ENCODE measurements at regions not wholly inside any gene's neighbourhood (a gene's known extent, or its start where the extent isn't known, plus 50 kb on each side); places are given as distances from the start of the nearest gene placed in this dataset.

DNA sequence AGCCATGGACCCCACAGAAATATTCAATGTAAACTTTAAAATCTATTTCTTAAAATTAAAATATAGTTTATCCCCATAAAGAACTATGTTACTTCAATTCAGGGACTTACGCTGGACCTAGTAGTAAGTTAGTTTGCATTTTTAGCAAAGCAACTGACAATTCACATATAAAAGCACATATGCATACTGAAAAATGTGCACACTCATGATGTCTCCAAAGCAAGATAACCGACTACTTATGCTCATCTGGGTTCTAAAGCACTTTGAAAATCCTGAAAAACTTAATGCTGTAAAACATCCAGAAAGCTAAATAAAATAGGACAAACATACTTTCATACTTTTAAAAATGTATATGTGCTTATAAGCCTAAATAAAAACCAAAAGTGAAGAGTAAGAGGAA lies 264.4 kb upstream of the GAS1 start:
- no peak for DNase-seq

- DNase-seq, result no peak
Observed at GRCh38 chr9:87212605-87213021, 265.3 kb upstream of the GAS1 start.

DNA sequence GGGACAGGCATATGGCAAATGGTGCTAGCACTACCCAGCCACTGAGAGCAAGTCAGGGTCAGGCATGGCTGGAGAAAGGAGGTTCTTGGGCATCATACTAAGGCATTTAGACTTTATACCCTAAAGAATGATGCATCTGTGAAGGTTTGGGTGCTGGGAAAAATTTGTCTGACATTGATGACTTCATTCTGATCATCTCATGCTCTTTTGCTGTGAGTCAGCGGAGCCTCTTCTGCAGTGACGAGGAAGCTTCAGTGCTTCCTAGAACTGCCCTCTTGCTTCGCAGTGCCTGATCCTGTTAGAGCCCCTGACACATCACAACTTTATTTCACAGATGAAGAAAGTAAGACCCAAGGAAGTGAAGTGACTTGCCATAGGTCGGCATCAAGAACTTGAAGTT lies 266.6 kb upstream of the GAS1 start:
- no peak for DNase-seq

DNA sequence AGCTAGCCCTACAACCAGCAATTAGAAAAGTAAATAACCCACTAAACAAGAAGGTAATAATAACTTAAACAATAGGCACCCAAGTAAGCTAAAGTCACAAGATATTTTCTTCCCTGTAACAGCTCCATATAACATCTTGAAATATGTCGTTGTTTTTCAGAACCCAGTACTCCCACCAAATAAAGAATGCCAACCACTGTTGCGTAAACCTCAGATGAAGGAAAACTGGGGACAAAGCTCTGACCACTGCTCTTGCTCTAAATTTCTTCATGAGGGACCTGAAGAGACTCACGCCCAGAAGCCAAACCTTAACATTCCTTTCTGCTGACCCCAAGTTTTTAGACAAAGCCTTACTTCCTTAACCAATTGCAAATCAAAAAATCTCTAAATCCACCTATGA lies 267.7 kb upstream of the GAS1 start:
- DNase-seq, result no peak

DNA sequence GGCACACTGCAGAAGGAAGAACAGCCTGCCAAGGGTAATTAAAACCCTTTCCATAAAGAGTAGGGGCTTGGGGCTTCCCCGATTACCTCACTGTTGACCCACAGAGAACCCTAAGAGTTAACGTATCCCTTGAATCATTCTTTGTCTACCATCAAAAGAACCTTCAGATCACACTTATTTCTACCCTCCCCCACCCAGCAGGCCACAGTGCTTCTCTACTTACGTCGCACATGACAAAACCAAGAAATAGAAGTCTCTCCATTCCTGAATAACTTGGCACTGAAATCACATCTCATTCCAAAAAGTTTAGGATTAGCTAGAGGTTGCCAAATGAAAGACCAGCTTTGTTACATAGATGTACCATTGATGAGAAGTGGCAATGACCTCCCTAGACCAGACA lies 268.7 kb upstream of the GAS1 start:
- DNase-seq, result no peak

- DNase-seq, result no peak
Observed at GRCh38 chr9:87216897-87217455, 269.7 kb upstream of the GAS1 start.

GRCh38 chr9:87223392-87224246 lies 274.0 kb upstream of the DAPK1 start:
- no peak for DNase-seq

DNA sequence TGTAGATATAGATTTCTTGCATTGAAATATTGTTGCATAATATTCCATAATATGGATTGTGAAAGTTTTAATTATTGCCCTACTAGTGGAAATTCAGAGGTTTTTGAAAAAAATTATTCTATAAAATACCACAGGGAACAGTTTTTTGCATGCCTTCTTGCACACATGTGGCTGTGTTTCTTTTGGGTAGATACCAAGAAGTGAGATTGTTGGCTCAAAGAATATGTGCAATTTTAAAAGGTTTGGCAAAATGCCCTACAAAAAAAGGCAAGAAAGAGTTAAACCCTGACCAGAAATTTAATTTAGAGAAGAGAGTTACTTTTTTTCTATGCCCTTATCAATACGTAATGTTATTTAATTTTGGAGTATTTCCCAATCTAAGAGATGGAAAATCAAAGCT lies 270.8 kb upstream of the DAPK1 start:
- DNase-seq, result no peak

GRCh38 chr9:87227456-87227855 lies 270.2 kb upstream of the DAPK1 start:
- no peak for DNase-seq

GRCh38 chr9:87229108-87229507 lies 268.6 kb upstream of the DAPK1 start:
- DNase-seq, result no peak

DNA sequence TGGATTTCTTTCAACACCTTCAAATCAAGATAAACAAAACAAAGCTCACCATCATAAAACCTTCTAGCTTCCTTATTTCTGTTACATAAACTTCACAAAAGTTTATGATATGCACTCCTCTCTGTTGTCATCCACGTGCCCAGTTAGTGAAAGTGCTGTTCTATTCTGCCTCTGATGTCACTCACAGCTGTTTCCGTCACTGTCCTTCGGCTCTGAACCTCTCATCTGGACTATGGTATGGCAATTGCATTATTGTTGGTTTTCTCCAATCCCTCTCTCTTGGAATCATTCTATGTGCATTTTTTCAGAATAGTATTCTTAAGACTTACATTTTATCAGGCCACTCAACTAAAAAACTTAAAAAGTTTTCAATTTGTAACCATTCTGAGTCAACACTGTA lies 264.2 kb upstream of the DAPK1 start:
- DNase-seq, result no peak

DNA sequence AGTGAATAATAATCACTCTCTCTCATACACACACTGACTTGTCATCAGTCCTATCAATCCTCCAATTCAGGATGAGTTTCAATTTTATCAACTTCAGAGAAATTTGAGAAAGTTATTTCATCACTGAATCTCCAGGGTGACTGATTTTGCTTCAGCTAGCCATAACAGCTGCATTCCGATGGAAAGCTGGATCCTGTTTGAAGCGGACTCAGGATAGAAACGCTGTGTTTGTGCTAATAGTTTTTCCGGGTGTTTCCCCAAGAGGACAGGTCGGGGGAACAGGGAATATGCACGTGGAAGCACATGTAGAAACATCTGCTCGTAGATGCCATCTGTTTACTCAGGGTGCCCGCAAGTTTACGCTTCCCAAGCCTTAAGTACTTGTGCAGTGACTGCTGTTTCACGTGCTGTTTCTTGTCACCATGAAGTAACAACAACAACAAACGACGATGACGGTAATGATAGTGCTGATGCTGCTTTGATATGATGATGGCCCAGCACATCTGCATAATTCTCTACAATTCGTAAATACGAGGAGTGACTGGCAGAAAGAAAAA lies 263.7 kb upstream of the DAPK1 start:
- no peak for DNase-seq

DNA sequence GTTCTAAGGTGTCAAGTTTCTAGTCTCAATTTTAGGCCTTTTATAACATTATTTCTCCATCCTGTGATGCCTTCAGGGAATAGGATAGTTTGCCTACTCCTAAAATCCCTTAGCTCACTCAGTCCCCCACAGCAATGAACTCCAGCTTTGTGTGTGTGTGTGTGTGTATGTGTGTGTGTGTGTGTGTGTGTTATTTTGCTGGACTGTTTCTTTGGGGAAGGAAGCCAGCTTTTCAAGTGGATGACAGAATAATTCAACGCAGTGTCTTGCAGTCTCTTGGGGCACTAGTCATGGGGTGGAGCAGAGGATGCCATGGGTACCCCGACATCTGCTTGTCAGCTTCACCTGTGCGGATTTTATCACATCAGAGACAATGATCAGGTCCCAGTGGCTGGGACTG lies 262.8 kb upstream of the DAPK1 start:
- DNase-seq, result no peak

GRCh38 chr9:87236546-87236945 lies 261.1 kb upstream of the DAPK1 start:
- no peak for DNase-seq

GRCh38 chr9:87237336-87237735 lies 260.3 kb upstream of the DAPK1 start:
- DNase-seq, result no peak

DNA sequence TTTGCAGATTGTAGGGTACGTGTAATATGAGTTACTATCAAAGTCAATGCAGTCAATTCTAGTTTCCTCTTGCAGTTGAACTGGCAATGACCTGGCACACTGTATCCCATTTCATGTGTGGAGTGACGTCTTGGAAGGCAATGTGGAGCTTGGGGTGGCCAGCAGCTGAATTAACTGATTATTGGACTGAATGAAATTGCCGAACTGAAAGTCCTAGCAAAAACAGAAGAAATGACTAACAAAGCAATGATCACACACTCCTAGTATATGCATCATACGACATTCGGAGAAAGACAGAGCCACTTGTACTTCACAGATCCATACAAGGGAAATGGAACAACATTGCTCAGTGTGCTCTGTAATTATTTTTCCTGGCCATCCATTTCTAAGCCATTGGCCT lies 259.1 kb upstream of the DAPK1 start:
- DNase-seq, result no peak

GRCh38 chr9:87239312-87239711 lies 258.4 kb upstream of the DAPK1 start:
- no peak for DNase-seq

GRCh38 chr9:87243602-87244001 lies 254.1 kb upstream of the DAPK1 start:
- DNase-seq, result no peak

GRCh38 chr9:87245271-87245670 lies 252.4 kb upstream of the DAPK1 start:
- no peak for DNase-seq

GRCh38 chr9:87247097-87247496 lies 250.6 kb upstream of the DAPK1 start:
- DNase-seq, result no peak

- no peak for DNase-seq
Observed at GRCh38 chr9:87249029-87249428, 248.6 kb upstream of the DAPK1 start.

DNA sequence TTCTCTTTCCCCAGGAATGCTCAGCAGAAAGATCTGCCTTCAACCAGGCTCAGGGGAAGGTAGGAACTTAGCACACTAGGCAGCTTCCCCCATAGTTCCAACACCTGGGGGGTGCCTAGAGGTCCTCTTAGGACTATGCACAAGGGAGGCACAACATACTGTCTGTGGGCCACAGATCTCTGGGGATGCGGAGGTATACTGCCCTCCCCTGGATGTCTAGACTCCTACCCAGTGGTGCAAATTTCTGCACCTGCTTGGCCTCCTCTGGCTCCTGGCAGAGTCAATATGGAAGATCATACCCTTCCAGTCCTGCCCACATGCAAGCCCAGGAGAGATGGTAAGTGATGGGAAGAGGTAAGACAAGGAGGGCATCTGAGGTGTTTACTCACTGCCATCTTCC lies 247.5 kb upstream of the DAPK1 start:
- DNase-seq, result no peak

- DNase-seq, result no peak
Observed at GRCh38 chr9:87255431-87256155, 242.1 kb upstream of the DAPK1 start.

GRCh38 chr9:87256973-87257372 lies 240.7 kb upstream of the DAPK1 start:
- DNase-seq, result no peak

Measured in NCI-H345 (cell line).